IPS-18a (cell line): ENCODE measurements at regions not wholly inside any gene's neighbourhood (a gene's known extent, or its start where the extent isn't known, plus 50 kb on each side); places are given as distances from the start of the nearest gene placed in this dataset.

Experiments used
- H3K27ac ChIP-seq: one replicate; pipeline ENCODE4 v1.5.1; 2013; ENCODE audit warnings: low read length
- H3K27me3 ChIP-seq: one replicate; pipeline ENCODE4 v1.6.1; 2013; ENCODE audit warnings: mild to moderate bottlenecking, low read length; ENCODE audit not compliant: control insufficient read depth, insufficient read depth
- H3K36me3 ChIP-seq: one replicate; pipeline ENCODE4 v1.6.1; 2013; ENCODE audit warnings: low read depth, low read length; ENCODE audit not compliant: control insufficient read depth
- H3K4me1 ChIP-seq: one replicate; pipeline ENCODE4 v1.6.1; 2013; ENCODE audit warnings: low read depth, low read length; ENCODE audit not compliant: control insufficient read depth
- H3K4me3 ChIP-seq: one replicate; pipeline ENCODE4 v1.5.1; 2013; ENCODE audit warnings: low read length
- H3K9ac ChIP-seq: one replicate; pipeline ENCODE4 v1.6.1; 2013; ENCODE audit warnings: mild to moderate bottlenecking, low read length, moderate library complexity
- H3K9me3 ChIP-seq: one replicate; pipeline ENCODE4 v1.6.1; 2013; ENCODE audit warnings: low read depth, low read length; ENCODE audit not compliant: control insufficient read depth

GRCh38 chr9:21747175-21747574, 55.3 kb upstream of the MTAP start:
- Histone ChIP-seq H3K9ac (no peak overlapping the region), H3K9me3 (no peaks in the 10 kb centered on the region), H3K27me3 (peaks cover 100% of the 10 kb centered on the region), H3K4me3 (no peak overlapping the region), H3K4me1 (no peaks in the 10 kb centered on the region), H3K36me3 (no peaks in the 10 kb centered on the region), H3K27ac (no peak overlapping the region)

GRCh38 chr9:21750021-21750735, 52.3 kb upstream of the MTAP start:
- H3K9ac ChIP-seq = no peak overlapping the region
- peaks cover 5% of the 10 kb centered on the region for H3K4me1 ChIP-seq
- no peak overlapping the region for H3K4me3 ChIP-seq
- no peaks in the 10 kb centered on the region for H3K9me3 ChIP-seq
- peaks cover 100% of the 10 kb centered on the region for H3K27me3 ChIP-seq
- no peak overlapping the region for H3K27ac ChIP-seq
- no peaks in the 10 kb centered on the region for H3K36me3 ChIP-seq

DNA sequence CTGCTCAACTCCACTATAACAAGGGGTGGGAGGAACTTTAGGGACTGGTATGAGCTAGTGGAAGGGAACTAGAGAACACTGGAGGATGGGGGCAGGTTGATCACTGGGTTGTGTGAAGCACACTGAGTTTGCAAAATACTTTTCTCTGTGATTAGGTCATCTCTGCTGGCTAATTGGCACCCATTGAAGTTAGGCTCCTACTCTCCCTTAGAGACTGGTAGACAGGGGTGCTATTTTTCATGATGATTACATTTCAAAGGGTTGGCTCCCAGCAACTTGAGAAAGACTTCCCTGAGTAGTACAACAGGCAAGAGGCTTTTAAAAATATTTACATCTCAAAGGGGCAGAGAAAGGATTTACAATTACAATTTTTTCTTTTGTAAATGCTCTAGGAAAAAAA, 50.4 kb upstream of the MTAP start:
- Histone ChIP-seq H3K9ac (no peak overlapping the region), H3K27ac (no peak overlapping the region), H3K9me3 (no peaks in the 10 kb centered on the region), H3K27me3 (peaks cover 100% of the 10 kb centered on the region), H3K4me3 (no peak overlapping the region), H3K36me3 (no peaks in the 10 kb centered on the region), H3K4me1 (peaks cover 5% of the 10 kb centered on the region)
